GM18498 (cell line): ENCODE measurements at regions not wholly inside any gene's neighbourhood (a gene's known extent, or its start where the extent isn't known, plus 50 kb on each side); places are given as distances from the start of the nearest gene placed in this dataset.
A peak's percentile ranks its signal among the peaks of the same experiment; 100 is the strongest.
"Not testable (repeated sequence)": the region's sequence is repeated elsewhere in the genome, so short reads cannot be mapped to it uniquely, and the experiment has no call there.

Experiments used
- ATAC-seq: cut with Tn5 transposase; IDR thresholded peaks from one replicate; pipeline ENCODE4 v1.9.1; 2021; ENCODE audit warnings: mild to moderate bottlenecking, moderate library complexity; ENCODE audit not compliant: unreplicated experiment

DNA sequence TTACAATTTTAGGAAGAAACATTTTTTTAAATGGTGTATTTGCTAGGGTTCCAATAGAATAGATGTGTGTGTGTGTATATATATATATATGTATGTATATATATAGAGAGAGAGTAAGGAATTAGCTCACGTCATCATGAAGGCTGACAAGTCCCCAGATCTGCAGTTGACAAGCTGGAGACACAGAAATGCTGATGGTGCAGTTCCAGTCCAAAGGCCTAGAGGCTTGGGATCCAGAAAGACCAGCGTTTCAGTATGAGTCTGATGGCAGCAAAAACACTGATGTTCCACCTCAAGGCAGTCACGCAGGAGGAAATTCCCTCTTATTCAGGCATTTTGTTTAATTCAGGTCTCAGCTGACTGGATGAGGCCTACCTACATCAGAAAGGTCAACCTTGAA lies 386.8 kb downstream of the PTH2R start:
- ATAC-seq, result no peak

DNA sequence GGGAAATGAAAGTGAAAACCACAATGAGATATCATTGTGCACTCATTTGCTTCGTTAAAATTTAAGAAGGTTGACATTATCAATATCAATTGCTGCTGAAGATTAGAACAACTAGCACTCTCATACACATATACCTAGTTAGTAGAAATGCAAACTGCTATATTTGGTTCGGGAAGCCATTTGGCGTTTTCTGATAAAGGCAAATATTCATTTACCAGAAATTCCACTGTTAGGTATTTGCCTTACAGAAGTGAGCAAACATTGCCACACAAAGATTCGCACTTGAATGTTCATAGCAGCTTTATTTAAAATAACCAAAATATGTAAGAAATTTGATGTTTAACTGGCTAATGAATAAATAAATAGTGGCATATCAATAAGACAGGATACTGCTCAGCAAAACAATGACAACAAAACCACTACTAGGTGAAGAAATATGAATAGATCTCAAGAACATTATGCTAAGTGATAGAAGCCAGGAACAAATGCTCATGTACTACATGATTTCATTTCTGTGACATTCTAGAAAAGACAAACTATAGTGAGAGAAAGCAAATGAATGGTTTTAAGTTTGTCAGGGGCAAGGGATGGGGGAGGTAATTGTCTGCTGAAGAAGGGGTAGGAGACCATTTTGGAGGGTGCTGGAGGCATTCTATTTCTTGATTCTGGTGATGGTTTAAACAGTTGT lies 387.8 kb downstream of the PTH2R start:
- no peak for ATAC-seq

GRCh38 chr2:208798698-208799097 lies 392.1 kb downstream of the PTH2R start:
- no peak for ATAC-seq

DNA sequence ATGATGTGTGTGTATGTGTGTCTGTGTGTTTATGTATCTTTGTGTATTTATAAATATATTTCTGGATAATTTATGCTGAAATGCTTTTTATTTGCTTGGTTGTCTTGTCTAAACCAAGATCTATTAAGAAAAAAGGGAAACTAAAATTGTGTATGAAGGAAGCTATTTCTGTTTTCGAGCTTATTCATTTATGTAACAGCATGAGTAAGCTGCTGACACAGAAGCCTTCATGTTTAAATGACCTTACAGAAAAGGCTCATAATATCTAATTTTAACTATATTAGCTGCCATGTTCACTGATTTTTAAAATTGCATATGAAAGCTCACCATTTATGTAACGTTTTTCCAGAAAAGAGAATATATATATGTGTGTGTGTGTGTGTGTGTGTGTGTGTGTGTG lies 392.8 kb downstream of the PTH2R start:
- ATAC-seq, result no peak

DNA sequence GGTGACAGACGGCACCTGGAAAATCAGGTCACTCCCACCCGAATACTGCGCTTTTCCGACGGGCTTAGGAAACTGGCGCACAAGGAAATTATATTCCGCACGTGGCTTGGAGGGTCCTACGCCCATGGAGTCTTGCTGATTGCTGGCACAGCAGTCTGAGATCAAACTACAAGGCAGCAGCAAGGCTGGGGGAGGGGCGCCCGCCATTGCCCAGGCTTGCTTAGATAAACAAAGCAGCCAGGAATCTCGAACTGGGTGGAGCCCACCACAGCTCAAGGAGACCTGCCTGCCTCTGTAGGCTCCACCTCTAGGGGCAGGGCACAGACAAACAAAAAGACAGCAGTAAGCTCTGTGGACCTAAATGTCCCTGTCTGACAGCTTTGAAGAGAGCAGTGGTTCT lies 394.3 kb downstream of the PTH2R start:
- ATAC-seq, result not testable (repeated sequence)

GRCh38 chr2:208807756-208808155 lies 401.2 kb downstream of the PTH2R start:
- ATAC-seq, result no peak

GRCh38 chr2:208811885-208812284 lies 405.3 kb downstream of the PTH2R start:
- ATAC-seq, result not testable (repeated sequence)

- ATAC-seq, result no peak
Measured at GRCh38 chr2:208819190-208819589, 412.6 kb downstream of the PTH2R start.

DNA sequence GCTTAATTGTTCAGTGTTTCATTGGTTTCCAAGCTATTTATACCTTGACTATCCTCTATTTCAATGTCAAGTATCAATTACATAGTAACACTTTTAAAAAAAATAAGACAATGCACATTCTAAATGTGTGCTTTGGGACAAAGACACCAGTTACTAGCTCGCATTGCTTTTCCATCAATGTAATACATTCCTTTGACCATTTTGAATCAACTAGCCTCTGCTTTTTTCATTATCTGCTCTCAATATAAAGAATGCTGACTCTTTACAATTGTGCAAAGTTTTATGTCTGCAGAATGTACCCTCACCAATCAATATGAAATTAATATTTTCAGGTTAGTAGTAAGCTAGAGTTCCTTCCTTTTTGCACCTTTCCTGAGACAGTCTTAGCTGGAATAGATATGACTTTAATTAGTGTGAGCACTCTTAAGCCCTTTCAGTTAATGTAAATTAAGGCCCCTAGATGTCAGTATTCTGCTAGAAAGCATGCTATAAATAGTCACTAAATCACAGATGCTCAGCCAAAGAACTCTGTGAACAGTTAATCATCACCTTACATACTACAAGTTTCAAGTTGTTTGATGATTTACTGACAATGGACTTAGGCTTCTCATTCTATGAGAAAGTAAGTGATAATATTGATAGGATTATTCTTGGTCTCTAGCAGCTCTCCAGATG lies 413.6 kb downstream of the PTH2R start:
- ATAC-seq, result peak; percentile 66

DNA sequence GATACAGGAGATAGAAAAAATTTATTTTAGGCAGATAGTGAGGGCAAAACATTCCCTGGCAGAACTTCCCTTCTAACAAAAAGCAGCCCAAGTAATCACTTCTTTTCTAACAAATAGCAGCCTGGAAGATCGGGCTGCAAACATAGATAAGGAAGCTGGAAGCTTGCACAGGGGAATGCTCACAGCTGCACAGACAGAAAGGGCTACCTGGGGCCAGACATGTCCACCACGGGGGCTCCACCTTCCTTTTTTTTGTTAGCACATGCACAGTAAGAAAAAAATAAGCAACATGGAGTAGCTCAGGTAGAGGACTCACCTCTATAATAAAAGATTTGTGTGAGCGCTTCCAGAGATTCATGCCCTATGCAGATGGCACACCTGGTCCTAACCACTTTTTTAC lies 420.5 kb downstream of the PTH2R start:
- ATAC-seq, result no peak

- ATAC-seq, result no peak
Measured at GRCh38 chr2:208827549-208828221, 421.1 kb downstream of the PTH2R start.

DNA sequence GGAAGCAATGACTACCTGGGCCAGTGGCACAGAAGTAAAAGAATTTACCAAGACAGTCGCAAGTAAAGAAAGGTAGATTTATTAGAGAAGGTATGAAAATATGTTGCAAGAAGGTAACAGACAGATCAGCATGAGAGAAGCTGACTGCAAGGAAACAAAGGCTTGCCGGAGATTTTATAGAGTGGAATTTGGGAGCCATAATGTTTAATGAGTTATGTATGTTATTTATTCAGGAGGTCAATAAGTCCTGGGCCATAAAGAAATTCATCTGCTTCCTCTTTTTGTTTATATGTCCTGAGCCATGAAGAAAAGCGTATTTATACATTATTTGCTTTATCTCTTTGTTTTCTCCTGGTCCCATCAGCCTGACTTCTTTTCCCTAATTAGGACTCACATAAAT lies 423.6 kb downstream of the PTH2R start:
- no peak for ATAC-seq

DNA sequence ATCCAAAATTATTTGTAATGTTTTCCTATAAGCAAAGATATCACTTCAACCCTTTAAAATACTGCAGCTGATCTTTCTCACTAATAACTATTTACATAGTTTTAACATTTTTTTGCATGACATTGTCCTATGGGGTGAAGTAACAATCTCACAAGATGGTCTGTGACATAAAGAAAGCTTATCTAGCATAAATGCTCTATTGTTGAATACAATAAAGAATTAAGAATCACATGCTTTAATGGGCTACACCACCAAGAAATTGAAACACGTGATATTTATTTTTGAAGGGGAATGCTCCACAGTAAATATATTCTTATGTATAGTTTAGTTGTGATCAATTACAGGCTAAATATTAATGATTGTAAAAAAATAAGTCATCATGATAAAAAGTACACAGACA lies 441.1 kb downstream of the PTH2R start:
- ATAC-seq, result no peak

DNA sequence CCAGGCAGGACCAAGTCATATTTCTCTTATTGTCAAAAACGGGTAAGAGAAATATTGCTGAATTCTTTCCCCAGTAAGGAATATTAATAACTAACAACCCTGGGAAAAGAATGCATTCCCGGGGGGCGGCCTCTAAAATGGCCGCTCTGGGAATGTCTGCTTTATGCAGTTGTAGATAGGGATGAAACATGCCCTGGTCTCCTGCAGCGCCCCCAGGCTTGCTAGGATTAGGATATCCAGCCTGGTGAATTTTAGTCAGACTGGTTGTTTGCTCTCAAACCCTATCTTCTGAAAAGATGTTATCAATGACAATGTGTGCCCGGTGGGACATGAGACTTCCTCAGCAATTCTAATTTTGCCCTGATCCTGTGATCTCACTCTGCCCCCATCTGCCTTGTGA lies 448.1 kb downstream of the PTH2R start:
- ATAC-seq, result no peak

DNA sequence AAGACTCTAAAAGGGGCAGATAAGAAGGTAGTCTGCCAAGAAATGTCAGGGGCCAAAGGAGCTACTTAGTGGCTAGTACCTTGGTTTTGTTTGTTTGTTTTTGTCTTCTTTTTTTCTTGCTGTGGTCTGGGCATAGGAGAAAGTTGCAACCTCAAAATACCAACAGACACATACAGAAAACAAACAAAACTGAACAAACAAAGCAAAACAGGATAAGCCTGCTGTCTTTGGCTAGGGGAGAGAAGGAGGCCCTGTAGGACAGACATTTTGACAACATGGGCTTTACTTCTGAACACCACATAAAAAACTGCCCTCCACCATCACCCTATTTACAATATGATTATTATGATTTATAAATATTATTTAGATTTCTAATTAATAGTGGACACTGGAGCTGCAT lies 460.8 kb downstream of the PTH2R start:
- ATAC-seq, result no peak

DNA sequence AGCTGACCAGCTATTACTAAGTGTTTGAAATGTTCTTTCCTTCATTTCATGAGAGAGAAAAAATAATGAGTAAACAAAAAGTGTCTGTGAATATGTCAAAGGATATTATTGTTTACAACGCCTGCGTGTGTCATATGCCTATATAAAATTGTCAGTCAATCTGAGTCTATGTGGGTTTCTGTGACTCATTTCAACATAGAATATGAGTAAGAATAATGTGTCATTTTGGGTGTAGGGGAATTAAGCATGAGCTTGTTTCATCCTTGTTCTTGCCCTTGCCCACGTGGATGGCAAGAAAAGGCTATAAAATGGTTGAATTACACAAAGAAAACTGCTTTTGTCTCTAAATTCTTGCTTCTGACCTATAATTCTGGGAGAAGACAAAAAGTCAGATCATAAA lies 466.0 kb downstream of the PTH2R start:
- ATAC-seq, result no peak

GRCh38 chr2:208879666-208880065 lies 473.1 kb downstream of the PTH2R start:
- no peak for ATAC-seq

DNA sequence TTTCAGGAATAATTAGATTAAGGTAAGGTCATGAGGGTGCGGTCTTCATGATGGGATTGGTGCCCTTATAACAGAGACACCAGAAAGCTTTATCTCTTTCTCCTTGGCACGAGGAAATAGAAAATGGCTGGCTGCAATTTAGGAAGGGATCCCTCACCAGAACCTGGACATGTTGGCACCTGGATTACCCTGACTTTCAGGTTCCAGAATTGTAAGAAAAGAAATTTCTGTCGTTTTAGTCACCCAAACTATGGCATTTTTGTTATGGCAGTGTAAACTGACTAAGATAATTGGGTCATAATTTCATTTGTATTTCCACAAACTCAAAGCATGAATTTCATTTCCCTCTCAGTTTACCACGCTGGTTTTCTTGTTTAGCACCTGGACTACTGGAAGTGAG lies 473.6 kb downstream of the PTH2R start:
- ATAC-seq, result no peak

DNA sequence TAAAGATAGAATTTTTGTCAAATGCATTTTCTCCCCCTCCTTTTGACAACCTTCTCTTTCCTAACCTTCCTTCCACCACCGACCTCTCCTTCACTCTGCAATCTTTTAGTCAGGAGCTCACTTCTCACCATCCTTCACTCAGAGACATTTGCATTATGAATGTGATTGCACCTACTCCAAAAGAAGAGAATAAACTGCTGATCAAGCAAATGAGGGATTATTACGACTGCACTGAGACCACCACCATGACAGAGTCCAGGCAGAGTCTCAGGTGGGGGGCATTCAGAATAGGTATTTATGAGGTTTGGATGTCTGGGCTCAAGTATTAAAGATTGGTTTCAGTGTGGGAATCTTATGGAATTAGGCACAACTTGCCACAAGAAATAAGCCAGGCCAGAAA lies 483.9 kb downstream of the PTH2R start:
- ATAC-seq, result no peak

- no peak for ATAC-seq
Measured at GRCh38 chr2:208892203-208892602, 485.6 kb downstream of the PTH2R start.

DNA sequence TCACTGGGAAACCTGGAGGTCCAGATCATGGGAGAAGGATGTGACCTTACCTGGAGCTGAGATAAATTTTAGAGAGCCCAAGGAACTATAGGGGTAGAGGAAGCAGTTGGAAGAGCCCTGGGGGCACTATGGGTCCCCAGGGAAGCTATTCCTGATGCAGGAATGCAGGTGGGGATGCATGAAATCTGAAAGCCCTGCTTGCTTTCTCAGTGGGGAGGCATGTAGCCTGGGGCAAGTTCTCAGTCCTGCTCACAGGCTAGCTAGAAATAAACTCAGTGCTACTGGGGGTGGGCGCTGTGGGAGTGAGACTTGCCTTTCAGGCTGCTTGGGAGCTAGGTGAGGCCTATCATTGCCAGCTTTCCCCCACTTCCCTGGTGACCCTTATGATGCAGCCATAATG lies 499.7 kb downstream of the PTH2R start:
- no peak for ATAC-seq

DNA sequence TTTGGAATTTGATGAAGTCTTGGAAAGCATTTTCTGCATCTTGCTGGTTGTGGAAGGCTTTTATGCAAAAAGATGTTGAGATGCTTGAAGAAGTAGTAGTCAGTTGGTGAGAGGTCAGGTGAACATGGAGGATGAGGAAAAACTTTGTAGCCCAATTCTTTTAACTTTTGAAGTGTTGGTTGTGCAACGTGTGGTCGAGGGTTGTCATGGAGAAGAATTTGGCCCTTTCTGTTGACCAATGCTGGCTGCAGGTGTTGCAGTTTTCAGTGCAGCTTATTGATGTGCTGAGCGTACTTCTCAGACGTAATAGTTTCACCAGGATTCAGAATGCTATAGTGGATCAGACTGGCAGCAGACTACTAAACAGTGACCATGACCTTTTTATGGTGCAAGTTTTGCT lies 508.4 kb upstream of the MAP2 start:
- no peak for ATAC-seq
